C4-2B (cell line): ENCODE measurements at regions not wholly inside any gene's neighbourhood (a gene's known extent, or its start where the extent isn't known, plus 50 kb on each side); places are given as distances from the start of the nearest gene placed in this dataset.

Experiments used
- ZFX ChIP-seq: fragments of 450-650 bp; IDR thresholded peaks from 2 replicates; pipeline ENCODE4 v1.6.1; 2017
- TF ChIP-seq, protein P1 (sequence below): fragments of 450-650 bp; conservative IDR thresholded peaks from 2 replicates; pipeline ENCODE4 v1.5.1; 2017; ENCODE audit warnings: mild to moderate bottlenecking

DNA sequence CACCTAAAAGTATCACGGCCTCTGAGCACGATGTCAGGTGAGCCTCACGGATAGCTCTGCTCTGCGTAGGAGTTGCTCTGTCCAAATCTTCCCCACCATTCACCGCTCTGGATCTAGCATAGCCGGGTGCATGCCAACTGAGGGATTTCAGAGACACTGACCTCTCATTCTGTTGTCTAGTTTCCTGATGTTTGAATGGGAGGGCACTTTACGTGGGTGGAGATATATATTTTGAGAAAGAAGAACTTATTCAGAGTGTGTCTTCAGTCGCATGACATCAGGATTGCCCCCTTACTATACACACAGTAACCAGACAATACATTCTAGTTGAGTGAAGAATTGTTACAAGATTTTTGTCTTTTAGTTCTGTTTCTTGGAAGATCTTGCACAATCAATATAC, 96.5 kb upstream of the CITED2 start:
- TF ChIP-seq, protein P1, sequence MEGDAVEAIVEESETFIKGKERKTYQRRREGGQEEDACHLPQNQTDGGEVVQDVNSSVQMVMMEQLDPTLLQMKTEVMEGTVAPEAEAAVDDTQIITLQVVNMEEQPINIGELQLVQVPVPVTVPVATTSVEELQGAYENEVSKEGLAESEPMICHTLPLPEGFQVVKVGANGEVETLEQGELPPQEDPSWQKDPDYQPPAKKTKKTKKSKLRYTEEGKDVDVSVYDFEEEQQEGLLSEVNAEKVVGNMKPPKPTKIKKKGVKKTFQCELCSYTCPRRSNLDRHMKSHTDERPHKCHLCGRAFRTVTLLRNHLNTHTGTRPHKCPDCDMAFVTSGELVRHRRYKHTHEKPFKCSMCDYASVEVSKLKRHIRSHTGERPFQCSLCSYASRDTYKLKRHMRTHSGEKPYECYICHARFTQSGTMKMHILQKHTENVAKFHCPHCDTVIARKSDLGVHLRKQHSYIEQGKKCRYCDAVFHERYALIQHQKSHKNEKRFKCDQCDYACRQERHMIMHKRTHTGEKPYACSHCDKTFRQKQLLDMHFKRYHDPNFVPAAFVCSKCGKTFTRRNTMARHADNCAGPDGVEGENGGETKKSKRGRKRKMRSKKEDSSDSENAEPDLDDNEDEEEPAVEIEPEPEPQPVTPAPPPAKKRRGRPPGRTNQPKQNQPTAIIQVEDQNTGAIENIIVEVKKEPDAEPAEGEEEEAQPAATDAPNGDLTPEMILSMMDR, result no peak
- TF ChIP-seq ZFX, result no peak
